ENCODE measurements at regions not wholly inside any gene's neighbourhood (a gene's known extent, or its start where the extent isn't known, plus 50 kb on each side); places are given as distances from the start of the nearest gene placed in this dataset.

DNA sequence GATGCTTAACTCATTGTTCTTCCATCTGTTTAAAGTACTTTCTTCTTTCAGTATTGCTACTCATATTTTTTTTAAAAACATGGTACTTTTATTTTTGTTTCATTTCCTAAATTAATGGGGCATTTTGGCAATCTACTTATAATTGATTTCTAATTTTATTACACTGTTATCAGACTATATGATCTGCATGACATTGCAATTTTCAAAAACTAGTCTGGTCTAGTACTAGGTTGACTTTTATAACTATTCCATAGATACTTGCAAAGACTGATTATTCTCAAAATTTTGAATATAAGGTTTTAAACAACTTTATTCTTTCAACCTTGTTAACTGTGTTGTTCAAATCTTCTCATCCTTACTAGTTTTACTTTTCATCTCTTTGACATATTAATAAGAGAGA lies 63.9 kb upstream of the MVB12B start:
- no peak for TF ChIP-seq EZH2 (IDR thresholded peaks at IDR 0.05; ENCODE audit: borderline replicate concordance, insufficient read depth, low read length, poor library complexity, severe bottlenecking)
- no peak for TF ChIP-seq POLR2AphosphoS5 (IDR thresholded peaks at IDR 0.05)
- TF ChIP-seq EP300 (conservative IDR thresholded peaks at IDR 0.05; ENCODE audit: poor library complexity, severe bottlenecking), result no peak
- no peak for TF ChIP-seq CTCF (IDR thresholded peaks at IDR 0.05; ENCODE audit: poor library complexity, severe bottlenecking)
